ENCODE measurements at regions not wholly inside any gene's neighbourhood (a gene's known extent, or its start where the extent isn't known, plus 50 kb on each side); places are given as distances from the start of the nearest gene placed in this dataset.
"Not testable (repeated sequence)": the region's sequence is repeated elsewhere in the genome, so short reads cannot be mapped to it uniquely, and the experiment has no call there.

GRCh38 chr19:27815985-27816384 is 1397.0 kb downstream of the UQCRFS1 start:
- intact Hi-C loops (cut with DNase I) = no loop called here
- no peak overlapping the region for H3K9ac ChIP-seq (ENCODE audit: low read depth in 2 of 2, low read length in 2 of 2)
- no peak overlapping the region for H3K27ac ChIP-seq
- DNase-seq = no peak
- no peaks in the 10 kb centered on the region for H3K27me3 ChIP-seq
- TF ChIP-seq CTCF (IDR thresholded peaks at IDR 0.05) = no peak
- no peak overlapping the region for H3K4me3 ChIP-seq
- no peaks in the 10 kb centered on the region for H3K4me1 ChIP-seq
- H3K9me3 ChIP-seq = no peaks in the 10 kb centered on the region
- no peaks in the 10 kb centered on the region for H3K36me3 ChIP-seq

- H3K9ac ChIP-seq (ENCODE audit: low read depth in 2 of 2, low read length in 2 of 2); H3K9me3 ChIP-seq; H3K27ac ChIP-seq; H3K27me3 ChIP-seq; H3K4me3 ChIP-seq; H3K4me1 ChIP-seq; H3K36me3 ChIP-seq; intact Hi-C loops (cut with DNase I); DNase-seq: not testable (repeated sequence)
Observed at GRCh38 chr19:27814834-27815233, 1398.1 kb downstream of the UQCRFS1 start.

- H3K27me3 ChIP-seq; H3K4me3 ChIP-seq; H3K9ac ChIP-seq (ENCODE audit: low read depth in 2 of 2, low read length in 2 of 2); intact Hi-C loops (cut with DNase I); DNase-seq; H3K36me3 ChIP-seq; H3K4me1 ChIP-seq; H3K27ac ChIP-seq; H3K9me3 ChIP-seq: not testable (repeated sequence)
Observed at GRCh38 chr19:27814274-27814673, 1398.7 kb downstream of the UQCRFS1 start.

- TF ChIP-seq CTCF (IDR thresholded peaks at IDR 0.05) = no peak
- no peaks in the 10 kb centered on the region for H3K9me3 ChIP-seq
- H3K4me1 ChIP-seq = no peaks in the 10 kb centered on the region
- no peaks in the 10 kb centered on the region for H3K36me3 ChIP-seq
- no peak overlapping the region for H3K4me3 ChIP-seq
- intact Hi-C loops (cut with DNase I) = no loop called here
- H3K9ac ChIP-seq (ENCODE audit: low read depth in 2 of 2, low read length in 2 of 2) = no peak overlapping the region
- no peaks in the 10 kb centered on the region for H3K27me3 ChIP-seq
- no peak overlapping the region for H3K27ac ChIP-seq
- no peak for DNase-seq
Observed at GRCh38 chr19:27806471-27807070, 1406.4 kb downstream of the UQCRFS1 start.

- DNase-seq = no peak
- no peak overlapping the region for H3K9ac ChIP-seq (ENCODE audit: low read depth in 2 of 2, low read length in 2 of 2)
- no peak overlapping the region for H3K4me3 ChIP-seq
- no peak for TF ChIP-seq CTCF (IDR thresholded peaks at IDR 0.05)
- H3K36me3 ChIP-seq = no peaks in the 10 kb centered on the region
- intact Hi-C loops (cut with DNase I) = no loop called here
- H3K27me3 ChIP-seq = no peaks in the 10 kb centered on the region
- H3K27ac ChIP-seq = no peak overlapping the region
- H3K4me1 ChIP-seq = no peaks in the 10 kb centered on the region
- no peaks in the 10 kb centered on the region for H3K9me3 ChIP-seq
Observed at GRCh38 chr19:27805848-27806247, 1407.1 kb downstream of the UQCRFS1 start.

- H3K36me3 ChIP-seq; intact Hi-C loops (cut with DNase I); H3K4me3 ChIP-seq; H3K27me3 ChIP-seq; H3K9ac ChIP-seq (ENCODE audit: low read depth in 2 of 2, low read length in 2 of 2); H3K27ac ChIP-seq; H3K4me1 ChIP-seq; DNase-seq; H3K9me3 ChIP-seq: not testable (repeated sequence)
Observed at GRCh38 chr19:27802293-27802692, 1410.7 kb downstream of the UQCRFS1 start.

- no peak for DNase-seq
- no peaks in the 10 kb centered on the region for H3K36me3 ChIP-seq
- no peak overlapping the region for H3K9ac ChIP-seq (ENCODE audit: low read depth in 2 of 2, low read length in 2 of 2)
- no peaks in the 10 kb centered on the region for H3K27me3 ChIP-seq
- H3K27ac ChIP-seq = no peak overlapping the region
- peaks cover 4% of the 10 kb centered on the region for H3K4me1 ChIP-seq
- TF ChIP-seq CTCF (IDR thresholded peaks at IDR 0.05) = no peak
- intact Hi-C loops (cut with DNase I) = no loop called here
- no peak overlapping the region for H3K4me3 ChIP-seq
- no peaks in the 10 kb centered on the region for H3K9me3 ChIP-seq
Observed at GRCh38 chr19:27796540-27796939, 1416.4 kb downstream of the UQCRFS1 start.
